Mesenchymal stem cell (in vitro differentiated cells and primary cell): ENCODE measurements at regions not wholly inside any gene's neighbourhood (a gene's known extent, or its start where the extent isn't known, plus 50 kb on each side); places are given as distances from the start of the nearest gene placed in this dataset.

Experiments used
- DNase-seq: peaks from one replicate; pipeline ENCODE4 v3.0.0-alpha.2; 2013
- H2AFZ ChIP-seq: one replicate; pipeline ENCODE4 v1.6.1; 2013; ENCODE audit warnings: low read depth, mild to moderate bottlenecking, control low read depth, inconsistent platforms, low read length, moderate library complexity
- H2AK5ac ChIP-seq: 2 replicates; pipeline ENCODE4 v1.6.1; 2013; ENCODE audit warnings: low read length, moderate library complexity, mild to moderate bottlenecking, inconsistent platforms; ENCODE audit not compliant: severe bottlenecking
- H2BK120ac ChIP-seq: one replicate; pipeline ENCODE4 v1.6.1; 2013; ENCODE audit warnings: low read depth, mild to moderate bottlenecking, inconsistent platforms, low read length, moderate library complexity
- H2BK12ac ChIP-seq, 2 experiments: one replicate each; pipeline ENCODE4 v1.6.1; 2013; ENCODE audit warnings: inconsistent platforms in 2 of 2, low read length in 2 of 2, mild to moderate bottlenecking in 2 of 2, moderate library complexity in 2 of 2, control low read depth in 1 of 2
- H2BK15ac ChIP-seq: one replicate; pipeline ENCODE4 v1.6.1; 2013; ENCODE audit warnings: mild to moderate bottlenecking, low read depth, inconsistent platforms; ENCODE audit not compliant: poor library complexity, severe bottlenecking
- H2BK5ac ChIP-seq: 2 replicates; pipeline ENCODE4 v1.6.1; 2013; ENCODE audit warnings: low read depth, mild to moderate bottlenecking, low read length, control low read depth, inconsistent platforms; ENCODE audit not compliant: poor library complexity, severe bottlenecking
- H3K14ac ChIP-seq, 2 experiments: one replicate each; pipeline ENCODE4 v1.6.1; 2013; ENCODE audit warnings: inconsistent platforms in 2 of 2, low read length in 2 of 2, control low read depth in 1 of 2, mild to moderate bottlenecking in 1 of 2, moderate library complexity in 1 of 2
- H3K18ac ChIP-seq, 2 experiments: one replicate each; pipeline ENCODE4 v1.6.1; 2013; ENCODE audit warnings: inconsistent platforms in 2 of 2, low read length in 2 of 2, control low read depth in 1 of 2, low read depth in 1 of 2, mild to moderate bottlenecking in 1 of 2
- H3K23ac ChIP-seq, 2 experiments: one replicate each; pipeline ENCODE4 v1.6.1; 2013; ENCODE audit warnings: inconsistent platforms in 2 of 2, low read length in 2 of 2, mild to moderate bottlenecking in 2 of 2, moderate library complexity in 2 of 2, control low read depth in 1 of 2
- H3K27ac ChIP-seq: 2 replicates; pipeline ENCODE4 v1.5.1; 2013; ENCODE audit warnings: mild to moderate bottlenecking, moderate library complexity, low read length, control low read depth, inconsistent platforms; ENCODE audit not compliant: poor library complexity, severe bottlenecking
- H3K27me3 ChIP-seq, 2 experiments: 2 replicates each; pipeline versions ENCODE4 v1.6.1 to v1.7.0; 2013; ENCODE audit warnings: low read length in 2 of 2, mild to moderate bottlenecking in 2 of 2, moderate library complexity in 2 of 2, control low read depth in 1 of 2, inconsistent platforms in 1 of 2; ENCODE audit not compliant: control insufficient read depth in 1 of 2, insufficient read depth in 1 of 2
- H3K36me3 ChIP-seq, 2 experiments: 2 replicates each; pipeline versions ENCODE4 v1.6.1 to v1.7.0; 2013; ENCODE audit warnings: low read length in 2 of 2, control low read depth in 1 of 2, inconsistent platforms in 1 of 2, low read depth in 1 of 2, mild to moderate bottlenecking in 1 of 2; ENCODE audit not compliant: insufficient read depth in 2 of 2, control insufficient read depth in 1 of 2
- H3K4ac ChIP-seq, 2 experiments: one replicate each; pipeline ENCODE4 v1.6.1; 2013; ENCODE audit warnings: inconsistent platforms in 2 of 2, low read length in 2 of 2, mild to moderate bottlenecking in 2 of 2, moderate library complexity in 2 of 2, control low read depth in 1 of 2, low read depth in 1 of 2
- H3K4me1 ChIP-seq: 2 replicates; pipeline ENCODE4 v1.6.1; 2013; ENCODE audit warnings: low read depth, low read length, control low read depth; ENCODE audit not compliant: control insufficient read depth, insufficient read depth
- H3K4me2 ChIP-seq: 2 replicates; pipeline ENCODE4 v1.6.1; 2013; ENCODE audit warnings: low read length, mild to moderate bottlenecking, inconsistent platforms; ENCODE audit not compliant: poor library complexity, severe bottlenecking
- H3K4me3 ChIP-seq, 2 experiments: 2 replicates each; pipeline versions ENCODE4 v1.5.1 to v1.7.0; 2013; ENCODE audit warnings: low read length in 2 of 2, mild to moderate bottlenecking in 2 of 2, control low read depth in 1 of 2, low read depth in 1 of 2; ENCODE audit not compliant: insufficient read depth in 1 of 2
- H3K79me1 ChIP-seq: replicated peaks from 2 replicates; pipeline ENCODE4 v1.6.1; 2013; ENCODE audit warnings: mild to moderate bottlenecking, control low read depth, low read length, inconsistent platforms; ENCODE audit not compliant: poor library complexity, severe bottlenecking
- H3K9ac ChIP-seq: 2 replicates; pipeline ENCODE4 v1.7.0; 2013; ENCODE audit warnings: mild to moderate bottlenecking, low read length, moderate library complexity
- H3K9me3 ChIP-seq: 2 replicates; pipeline ENCODE4 v1.7.0; 2013; ENCODE audit warnings: mild to moderate bottlenecking, low read length; ENCODE audit not compliant: control insufficient read depth
- H4K8ac ChIP-seq: one replicate; pipeline ENCODE4 v1.6.1; 2013; ENCODE audit warnings: inconsistent platforms, mild to moderate bottlenecking, low read length, moderate library complexity
- H4K91ac ChIP-seq: one replicate; pipeline ENCODE4 v1.6.1; 2013; ENCODE audit warnings: mild to moderate bottlenecking, low read length, inconsistent platforms
- WGBS: methylation state at CpG from one replicate; pipeline ENCODE4 v1.1.7; 2013; ENCODE audit warnings: mixed read lengths; 5-methylcytosine and 5-hydroxymethylcytosine counted together

GRCh38 chr13:18962168-18962734, 219.4 kb downstream of the TUBA3C start:
- no peak overlapping the region for H3K14ac ChIP-seq
- no peak overlapping the region for H4K8ac ChIP-seq
- H2BK12ac ChIP-seq: no peak overlapping the region
- no peak overlapping the region for H4K91ac ChIP-seq
- peaks cover 3% of the 10 kb centered on the region for H3K9me3 ChIP-seq
- H2BK15ac ChIP-seq: no peak overlapping the region
- no peak overlapping the region for H2BK5ac ChIP-seq
- no peaks in the 10 kb centered on the region for H3K4me1 ChIP-seq
- H3K27ac ChIP-seq: no peak overlapping the region
- no peaks in the 10 kb centered on the region for H3K36me3 ChIP-seq
- H3K27me3 ChIP-seq: no peaks in the 10 kb centered on the region
- 85% methylated on average over 16 of the region's 16 CpGs for WGBS
- no peak overlapping the region for H2AFZ ChIP-seq
- H3K9ac ChIP-seq: no peak overlapping the region
- no peaks in the 10 kb centered on the region for H3K79me1 ChIP-seq
- no peak for DNase-seq
- no peak overlapping the region for H3K4me3 ChIP-seq
- no peak overlapping the region for H3K23ac ChIP-seq
- no peak overlapping the region for H2AK5ac ChIP-seq
- H2BK120ac ChIP-seq: no peak overlapping the region
- H3K4me2 ChIP-seq: no peak overlapping the region
- H3K4ac ChIP-seq: no peak overlapping the region
- no peak overlapping the region for H3K18ac ChIP-seq

- Histone ChIP-seq H3K4me2 (no peak overlapping the region), H2AK5ac (no peak overlapping the region), H2BK15ac (no peak overlapping the region), H3K4me3 (no peak overlapping the region), H4K8ac (no peak overlapping the region), H3K27ac (no peak overlapping the region), H3K18ac (no peak overlapping the region), H2AFZ (no peak overlapping the region), H2BK5ac (no peak overlapping the region), H3K23ac (no peak overlapping the region), H3K79me1 (no peaks in the 10 kb centered on the region), H3K4me1 (no peaks in the 10 kb centered on the region), H3K9ac (no peak overlapping the region), H3K27me3 (no peaks in the 10 kb centered on the region), H4K91ac (no peak overlapping the region), H3K4ac (no peak overlapping the region), H2BK120ac (no peak overlapping the region), H2BK12ac (no peak overlapping the region), H3K36me3 (no peaks in the 10 kb centered on the region), H3K9me3 (peaks cover 3% of the 10 kb centered on the region), H3K14ac (no peak overlapping the region)
- no peak for DNase-seq
- 39% methylated on average over 3 of the region's 4 CpGs for WGBS
These were observed 220.1 kb downstream of the TUBA3C start for GRCh38 chr13:18961383-18962117.

GRCh38 chr13:18960637-18961227, 220.9 kb downstream of the TUBA3C start:
- Histone ChIP-seq H3K14ac (no peak overlapping the region), H2BK12ac (no peak overlapping the region), H3K4me1 (no peaks in the 10 kb centered on the region), H3K4me3 (no peak overlapping the region), H3K18ac (no peak overlapping the region), H2BK120ac (no peak overlapping the region), H3K4me2 (no peak overlapping the region), H3K9me3 (no peaks in the 10 kb centered on the region), H2BK5ac (no peak overlapping the region), H3K79me1 (no peaks in the 10 kb centered on the region), H3K9ac (no peak overlapping the region), H3K27me3 (no peaks in the 10 kb centered on the region), H2BK15ac (no peak overlapping the region), H3K23ac (no peak overlapping the region), H3K27ac (no peak overlapping the region), H4K91ac (no peak overlapping the region), H2AK5ac (no peak overlapping the region), H4K8ac (no peak overlapping the region), H2AFZ (no peak overlapping the region), H3K4ac (no peak overlapping the region), H3K36me3 (no peaks in the 10 kb centered on the region)
- WGBS: 49% methylated on average over 5 of the region's 5 CpGs
- no peak for DNase-seq

GRCh38 chr13:18959996-18960395, 221.6 kb downstream of the TUBA3C start:
- Histone ChIP-seq H2BK120ac (no peak overlapping the region), H4K91ac (no peak overlapping the region), H3K14ac (no peak overlapping the region), H3K79me1 (no peaks in the 10 kb centered on the region), H2BK15ac (no peak overlapping the region), H2AFZ (no peak overlapping the region), H3K23ac (no peak overlapping the region), H3K18ac (no peak overlapping the region), H2BK12ac (no peak overlapping the region), H3K4me3 (peak overlapping the region in 1 of 2 experiments; percentile 2), H3K9me3 (no peaks in the 10 kb centered on the region), H3K27ac (no peak overlapping the region), H3K27me3 (no peaks in the 10 kb centered on the region), H3K36me3 (no peaks in the 10 kb centered on the region), H2AK5ac (no peak overlapping the region), H3K4me1 (no peaks in the 10 kb centered on the region), H3K4me2 (no peak overlapping the region), H4K8ac (no peak overlapping the region), H2BK5ac (no peak overlapping the region), H3K4ac (no peak overlapping the region), H3K9ac (no peak overlapping the region)
- DNase-seq: no peak
- WGBS: 74% methylated on average over 6 of the region's 6 CpGs
